GM21723 (cell line): ENCODE measurements at regions not wholly inside any gene's neighbourhood (a gene's known extent, or its start where the extent isn't known, plus 50 kb on each side); places are given as distances from the start of the nearest gene placed in this dataset.
"Not testable (repeated sequence)": the region's sequence is repeated elsewhere in the genome, so short reads cannot be mapped to it uniquely, and the experiment has no call there.

Source experiments
- ATAC-seq: cut with Tn5 transposase; IDR thresholded peaks from one replicate; pipeline ENCODE4 v1.9.1; 2021; ENCODE audit warnings: mild to moderate bottlenecking, moderate library complexity; ENCODE audit not compliant: unreplicated experiment

GRCh38 chr2:118576109-118576855 lies 271.2 kb downstream of the EN1 start:
- no peak for ATAC-seq

DNA sequence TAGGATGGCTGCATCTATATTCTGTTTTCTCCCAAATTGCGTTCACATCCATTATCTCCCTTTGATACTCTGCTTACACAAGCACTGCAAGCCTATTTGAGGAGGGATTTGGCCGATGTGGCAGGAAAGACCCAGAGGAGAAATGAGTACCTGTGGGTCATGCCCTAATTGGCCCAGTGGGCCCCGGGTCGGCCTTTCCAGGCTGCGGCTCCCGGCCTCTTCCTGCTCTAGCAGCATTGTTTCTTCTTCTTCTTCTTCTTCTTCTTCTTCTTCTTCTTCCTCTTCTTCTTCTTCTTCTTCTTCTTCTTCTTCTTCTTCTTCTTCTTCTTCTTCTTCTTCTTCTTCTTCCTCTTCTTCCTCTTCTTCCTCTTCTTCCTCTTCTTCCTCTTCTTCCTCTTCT lies 275.1 kb downstream of the EN1 start:
- ATAC-seq = not testable (repeated sequence)

- no peak for ATAC-seq
Measured at GRCh38 chr2:118569876-118570535, 277.4 kb downstream of the EN1 start.

- ATAC-seq = no peak
Measured at GRCh38 chr2:118568700-118569099, 278.7 kb downstream of the EN1 start.

DNA sequence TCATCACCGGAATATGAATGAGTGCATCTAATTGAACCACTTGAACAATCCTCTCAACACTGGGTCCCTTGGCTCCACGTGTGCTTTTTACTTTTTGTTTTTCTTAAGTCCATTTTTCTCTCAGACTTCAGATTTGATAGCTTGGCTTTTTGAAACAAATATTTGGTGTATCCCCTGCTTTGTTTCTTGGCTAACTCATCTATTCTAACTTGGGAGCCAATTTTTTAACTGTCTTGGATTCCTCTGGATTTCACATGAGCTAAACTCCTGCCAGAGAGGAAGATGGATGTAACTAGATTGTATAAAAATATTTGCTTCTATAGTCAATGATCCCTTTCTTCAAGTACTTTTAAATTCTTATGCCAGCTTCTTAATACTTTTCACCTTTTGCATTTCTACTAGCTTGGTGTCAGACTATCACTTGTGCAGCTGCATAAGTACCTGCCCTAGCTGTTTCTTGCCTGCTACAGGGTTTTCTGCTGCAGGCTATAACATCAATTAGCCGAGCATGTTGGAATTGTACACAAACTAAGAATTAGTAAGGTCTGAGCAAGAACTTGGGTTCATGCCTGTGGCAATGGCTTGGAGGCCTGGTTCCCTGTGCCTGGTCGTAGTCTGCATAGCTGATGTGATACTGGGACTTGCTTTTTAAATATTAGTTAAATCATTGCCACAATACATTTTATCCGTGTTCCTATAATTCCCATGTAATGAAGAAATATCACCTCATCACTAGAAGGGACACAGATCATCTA lies 281.5 kb downstream of the EN1 start:
- no peak for ATAC-seq

GRCh38 chr2:118565301-118565700 lies 282.1 kb downstream of the EN1 start:
- ATAC-seq = no peak

GRCh38 chr2:118562144-118562543 lies 285.3 kb downstream of the EN1 start:
- ATAC-seq = no peak

GRCh38 chr2:118558846-118559245 lies 288.6 kb downstream of the EN1 start:
- ATAC-seq = no peak

GRCh38 chr2:118557791-118558190 lies 289.7 kb downstream of the EN1 start:
- no peak for ATAC-seq

DNA sequence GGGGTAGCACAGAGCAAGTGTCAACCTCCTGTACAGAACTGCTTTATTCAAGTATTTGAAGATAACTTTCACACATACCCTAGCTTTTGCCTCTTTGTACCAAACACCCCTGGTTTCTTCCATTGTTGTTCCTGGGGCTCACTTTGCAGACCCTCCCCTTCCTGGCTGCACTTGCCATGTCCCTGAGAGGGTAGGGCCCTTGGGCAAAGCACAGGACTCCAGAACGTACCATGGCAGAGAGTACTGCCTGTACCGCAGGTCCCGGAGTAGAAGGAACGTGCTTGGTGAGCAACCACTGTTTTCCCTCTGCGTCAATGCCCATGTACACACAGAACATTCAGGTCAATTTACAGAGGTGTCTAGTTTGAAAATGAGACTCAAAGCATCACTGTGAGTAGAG lies 290.4 kb downstream of the EN1 start:
- no peak for ATAC-seq

DNA sequence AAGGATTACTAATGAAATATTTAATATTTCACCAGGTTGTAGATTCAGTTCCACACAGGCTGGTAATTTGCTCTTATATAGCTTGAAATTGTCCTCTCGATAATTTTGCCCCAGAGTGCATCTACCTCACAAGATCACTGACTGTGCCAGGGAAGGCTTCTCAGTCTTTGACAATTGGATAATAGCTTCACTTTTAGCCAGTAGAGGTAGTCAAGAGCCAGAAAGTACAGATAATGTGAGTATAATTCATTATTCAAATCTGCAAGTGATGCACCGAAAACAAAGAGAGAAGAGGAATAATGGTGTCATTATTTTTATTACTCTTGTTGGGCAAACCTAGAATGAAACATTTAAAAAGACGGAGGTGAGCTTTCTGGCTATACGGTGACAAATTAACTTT lies 292.8 kb downstream of the EN1 start:
- ATAC-seq = no peak

DNA sequence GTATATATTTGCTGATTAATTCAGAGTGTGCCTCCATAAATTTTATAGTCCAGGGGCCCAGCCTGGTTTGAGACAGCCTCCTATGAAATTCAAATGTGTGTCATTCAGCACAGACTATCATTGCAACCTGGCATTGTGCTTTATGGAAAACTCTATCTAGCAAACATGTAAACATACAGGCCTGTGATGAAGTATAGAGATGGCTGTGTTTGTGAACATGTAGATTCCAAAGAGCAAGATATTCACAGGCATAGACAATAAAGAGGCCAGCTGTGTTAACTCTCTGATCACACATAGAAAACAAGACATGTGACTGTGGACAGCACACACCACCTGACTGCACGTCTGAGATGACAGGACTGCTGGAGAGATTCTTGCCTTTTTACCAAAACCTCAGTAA lies 297.9 kb downstream of the EN1 start:
- ATAC-seq = no peak

DNA sequence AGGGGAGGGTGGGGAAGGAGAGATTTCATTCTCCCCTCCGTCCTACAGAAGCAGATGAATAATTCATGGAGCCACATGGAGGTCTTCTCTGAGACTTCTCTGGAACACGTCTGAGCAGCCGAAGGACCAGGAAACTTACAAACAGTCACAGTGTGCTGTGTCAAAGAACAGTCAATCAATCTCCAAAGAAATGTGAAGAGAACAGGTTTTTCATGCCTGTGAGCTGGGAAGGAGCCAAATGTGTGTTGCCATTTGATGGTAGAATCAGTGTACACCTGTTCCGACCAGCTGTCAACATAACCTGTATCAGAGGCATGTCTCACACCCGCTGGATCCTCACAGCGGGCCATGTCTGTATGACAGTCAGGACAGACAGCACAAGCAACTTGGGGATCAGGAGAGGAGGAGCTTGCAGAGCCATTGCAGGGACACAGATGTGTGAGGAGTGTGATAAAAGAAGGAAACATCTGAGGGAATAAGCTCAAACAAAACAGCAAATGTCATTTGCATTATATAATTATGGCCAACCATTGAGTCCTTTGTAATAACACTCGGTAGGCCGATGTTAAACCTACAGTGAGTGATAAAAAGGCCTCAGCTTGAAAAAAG lies 298.5 kb downstream of the EN1 start:
- ATAC-seq = no peak

DNA sequence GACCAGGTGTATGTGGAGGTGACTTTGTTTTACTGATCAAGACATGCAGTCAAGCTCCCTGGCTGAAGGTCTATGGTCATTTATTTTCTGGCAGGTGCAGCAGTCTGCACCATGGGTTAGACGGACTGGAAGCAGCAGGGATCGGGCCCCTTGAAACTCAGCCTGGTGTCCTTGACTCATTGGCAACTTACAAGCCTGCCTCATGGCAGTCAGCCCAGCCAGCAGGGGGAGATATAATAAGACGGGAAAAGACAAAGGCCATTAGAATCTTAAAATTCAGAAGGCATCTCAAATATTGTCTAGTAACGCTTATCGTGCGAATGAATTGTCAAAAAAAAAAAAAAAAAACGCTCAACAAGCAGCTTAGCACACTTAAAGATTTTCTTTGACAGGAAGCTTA lies 308.2 kb downstream of the EN1 start:
- no peak for ATAC-seq

DNA sequence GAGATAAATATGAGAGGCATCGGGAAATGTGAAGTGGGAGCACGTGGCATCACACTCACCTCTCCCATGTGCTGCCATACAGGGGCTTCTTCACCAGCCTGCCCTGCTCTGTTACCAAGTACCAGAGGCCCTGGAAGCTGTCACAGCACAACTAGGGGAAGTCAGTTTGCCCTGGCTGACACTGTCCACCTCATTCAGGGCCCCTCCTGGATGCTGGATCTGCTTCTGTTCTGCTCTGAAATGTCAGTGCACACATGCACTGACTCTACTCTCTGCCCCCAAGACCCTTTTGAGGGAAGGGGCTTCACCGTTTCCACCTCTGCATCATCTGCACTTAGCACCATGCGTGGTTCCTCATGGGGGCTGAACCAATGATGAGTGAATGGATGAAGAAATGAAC lies 311.1 kb downstream of the EN1 start:
- no peak for ATAC-seq

DNA sequence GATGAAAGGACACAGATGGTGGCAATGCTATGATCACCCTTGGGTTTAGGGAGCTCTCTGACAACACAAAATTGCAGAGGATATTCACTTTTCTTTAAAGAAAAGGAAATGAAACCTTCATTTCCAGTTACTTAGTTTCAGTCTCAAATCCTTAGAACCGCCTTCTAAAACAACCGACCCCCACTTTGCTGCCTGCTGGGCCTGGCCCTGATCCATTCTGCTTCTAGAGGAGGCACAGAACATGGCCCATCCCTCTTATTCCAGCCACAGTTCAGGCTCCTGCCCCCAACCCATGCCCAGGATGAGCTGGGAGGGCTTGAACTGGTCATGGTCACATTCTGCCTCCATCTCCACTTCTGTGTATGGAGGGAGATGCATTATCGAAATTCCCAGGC lies 311.6 kb downstream of the EN1 start:
- ATAC-seq = no peak

GRCh38 chr2:118535171-118535817 lies 312.2 kb downstream of the EN1 start:
- no peak for ATAC-seq

DNA sequence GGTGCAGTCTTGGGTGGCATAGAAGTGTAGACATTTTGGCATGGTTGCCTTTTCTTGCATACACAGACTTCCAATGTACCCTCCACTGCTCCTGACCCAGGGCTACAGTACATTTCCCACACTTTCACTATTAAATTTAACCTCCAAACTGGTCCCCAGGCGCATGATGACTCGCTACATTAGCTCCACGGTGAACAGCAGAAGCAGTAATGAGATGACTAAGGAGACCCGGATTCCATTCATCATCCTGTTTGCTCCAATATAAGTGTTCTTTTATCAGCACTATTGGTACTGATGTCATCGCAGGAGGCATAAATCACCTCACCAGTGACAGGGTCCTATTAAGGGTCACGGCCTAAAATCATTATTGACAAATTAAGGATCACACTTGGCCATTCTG lies 316.5 kb downstream of the EN1 start:
- ATAC-seq = no peak

GRCh38 chr2:118529908-118530599 lies 317.4 kb downstream of the EN1 start:
- ATAC-seq = no peak

DNA sequence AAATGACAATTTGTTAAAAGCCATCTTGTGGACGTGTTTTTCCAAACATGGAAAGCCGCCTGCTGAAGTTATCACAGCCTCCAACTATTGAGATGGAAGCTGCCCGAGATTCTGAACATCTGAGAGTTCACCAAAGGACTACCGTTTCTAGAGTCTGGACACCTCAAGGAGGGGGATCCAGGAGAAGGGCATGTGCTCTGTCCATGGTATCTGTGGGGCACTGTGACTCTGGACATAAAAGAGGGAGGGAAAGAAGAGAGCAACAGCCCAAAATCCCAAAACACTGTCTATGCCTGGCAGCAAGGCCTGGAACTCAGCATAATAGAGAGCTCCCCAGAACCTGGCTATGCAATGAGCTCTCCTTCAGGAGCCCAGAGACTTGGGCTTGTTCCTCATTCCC lies 319.9 kb downstream of the EN1 start:
- ATAC-seq = no peak

GRCh38 chr2:118525346-118525745 lies 322.1 kb downstream of the EN1 start:
- no peak for ATAC-seq
